LoVo (cell line): ENCODE measurements at regions not wholly inside any gene's neighbourhood (a gene's known extent, or its start where the extent isn't known, plus 50 kb on each side); places are given as distances from the start of the nearest gene placed in this dataset.
"Not testable (repeated sequence)": the region's sequence is repeated elsewhere in the genome, so short reads cannot be mapped to it uniquely, and the experiment has no call there.

Experiments
- DNase-seq: peaks from one replicate; pipeline ENCODE4 v3.0.0-alpha.2; 2016; ENCODE audit warnings: low spot score

DNA sequence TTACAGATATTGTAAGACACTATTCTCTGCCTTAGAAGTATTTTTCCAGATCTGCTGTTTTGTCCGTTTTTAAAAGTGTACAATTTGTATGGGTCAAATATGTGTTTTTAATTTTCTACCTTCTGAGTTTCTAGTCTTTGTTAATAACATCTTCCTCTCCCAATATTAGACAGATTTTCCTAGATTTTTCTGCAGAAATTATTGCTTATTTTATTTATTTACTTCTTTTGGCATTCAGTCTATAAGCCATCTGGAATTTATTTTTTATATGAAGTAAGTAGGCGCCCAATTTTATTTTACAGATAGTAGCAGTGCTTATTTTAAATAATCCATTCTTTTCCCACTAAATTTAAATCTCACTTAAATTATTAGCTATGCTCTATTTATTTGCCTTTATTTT is 103.1 kb upstream of the PLEKHG1 start:
- no peak for DNase-seq

DNA sequence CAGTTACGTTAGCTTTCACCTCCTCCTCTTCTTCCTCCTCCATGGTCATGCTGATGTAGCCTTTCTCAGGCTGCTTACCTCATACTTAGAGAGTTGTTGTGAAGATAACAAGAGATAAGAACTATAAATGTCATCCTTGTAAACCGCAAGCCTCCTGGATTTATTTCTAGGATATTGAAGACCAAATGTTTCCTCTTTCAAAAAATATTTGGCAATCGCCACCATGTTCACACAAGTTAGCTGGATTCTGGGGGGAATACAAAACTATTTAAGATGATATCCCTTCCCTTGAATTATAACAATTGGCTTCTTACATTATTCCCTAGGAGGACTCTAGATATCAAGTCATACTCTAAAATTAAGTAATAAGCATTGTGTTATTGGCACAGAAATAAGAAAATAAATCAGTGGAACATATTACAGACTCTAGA is 99.8 kb upstream of the PLEKHG1 start:
- DNase-seq: peak; percentile 29

DNA sequence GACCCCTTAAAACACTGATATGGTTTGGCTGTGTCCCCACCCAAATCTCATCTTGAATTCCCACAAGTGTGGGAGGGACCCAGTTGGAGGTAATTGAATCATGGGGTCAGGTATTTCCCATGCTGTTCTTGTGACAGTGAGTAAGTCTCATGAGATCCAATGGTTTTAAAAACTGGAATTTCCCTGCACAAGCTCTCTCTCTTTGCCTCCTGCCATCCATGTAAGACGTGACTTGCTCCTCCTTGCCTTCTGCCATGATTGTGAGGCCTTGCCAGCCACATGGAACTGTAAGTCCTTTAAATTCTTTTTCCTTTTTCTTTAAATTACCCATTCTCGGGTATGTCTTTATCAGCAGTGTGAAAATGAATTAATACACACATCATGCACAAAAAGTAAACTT is 99.1 kb upstream of the PLEKHG1 start:
- DNase-seq: not testable (repeated sequence)

DNA sequence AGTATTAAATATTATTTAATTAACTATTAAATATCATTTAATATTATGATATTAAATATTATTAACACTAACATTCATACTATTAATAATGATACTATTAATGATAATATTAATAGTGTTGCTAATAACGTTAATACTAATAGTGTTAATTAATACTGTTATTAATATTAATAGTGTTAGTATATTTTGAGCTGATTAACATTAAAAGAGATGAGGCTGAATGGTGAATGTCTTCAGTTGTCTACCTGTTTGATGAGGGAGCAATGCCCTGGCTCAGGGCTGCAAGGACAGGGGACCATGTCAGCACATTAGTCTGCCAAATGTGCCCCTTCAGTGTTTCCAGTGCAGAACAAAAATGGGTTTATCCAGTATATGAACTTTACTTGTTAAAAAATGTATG is 96.6 kb upstream of the PLEKHG1 start:
- no peak for DNase-seq

DNA sequence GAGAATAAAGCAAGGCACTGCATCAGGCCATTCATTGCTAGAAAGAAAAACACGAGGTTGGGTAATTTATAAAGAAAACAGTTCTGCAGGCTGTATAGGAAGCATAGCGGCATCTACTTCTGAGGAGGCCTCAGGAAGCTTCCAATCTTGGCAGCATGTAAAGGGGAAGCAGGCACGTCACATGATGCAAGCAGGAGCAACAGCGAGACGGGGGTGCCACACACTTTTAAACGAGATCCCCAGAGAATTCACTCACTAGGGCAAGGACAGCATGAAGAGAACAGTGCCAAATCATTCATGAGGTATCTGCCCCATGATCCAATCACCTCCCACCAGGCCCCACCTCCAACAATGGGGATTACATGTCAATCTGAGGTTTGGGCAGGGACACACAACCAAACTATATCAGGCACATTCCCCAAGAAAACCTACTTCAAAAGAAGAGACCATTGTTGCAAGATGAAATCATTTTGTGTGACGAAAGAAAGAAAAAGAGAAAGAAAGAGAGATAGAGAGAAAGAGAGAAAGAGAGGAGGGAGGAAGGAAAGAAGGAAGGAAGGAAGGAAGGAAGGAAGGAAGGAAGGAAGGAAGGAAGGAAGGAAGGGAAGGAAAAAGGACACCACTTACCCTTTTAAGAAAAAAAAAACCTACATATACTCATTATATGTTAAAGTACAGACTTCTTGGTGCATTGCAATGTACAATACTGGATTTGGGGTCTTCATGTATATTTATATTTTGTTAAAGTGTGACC is 95.9 kb upstream of the PLEKHG1 start:
- no peak for DNase-seq

DNA sequence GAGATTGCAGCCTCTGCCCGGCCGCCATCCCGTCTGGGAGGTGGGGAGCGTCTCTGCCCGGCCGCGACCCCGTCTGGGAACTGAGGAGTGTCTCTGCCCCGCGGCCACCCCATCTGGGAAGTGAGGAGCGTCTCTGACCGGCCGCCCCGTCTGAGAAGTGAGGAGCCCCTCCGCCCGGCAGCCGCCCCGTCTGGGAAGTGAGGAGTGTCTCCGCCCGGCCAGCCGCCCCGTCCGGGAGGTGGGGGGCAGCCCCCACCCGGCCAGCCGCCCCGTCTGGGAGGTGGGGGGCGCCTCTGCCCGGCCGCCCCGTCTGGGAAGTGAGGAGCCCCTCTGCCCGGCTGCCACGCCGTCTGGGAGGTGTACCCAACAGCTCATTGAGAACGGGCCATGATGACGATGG is 92.3 kb upstream of the PLEKHG1 start:
- not testable (repeated sequence) for DNase-seq

DNA sequence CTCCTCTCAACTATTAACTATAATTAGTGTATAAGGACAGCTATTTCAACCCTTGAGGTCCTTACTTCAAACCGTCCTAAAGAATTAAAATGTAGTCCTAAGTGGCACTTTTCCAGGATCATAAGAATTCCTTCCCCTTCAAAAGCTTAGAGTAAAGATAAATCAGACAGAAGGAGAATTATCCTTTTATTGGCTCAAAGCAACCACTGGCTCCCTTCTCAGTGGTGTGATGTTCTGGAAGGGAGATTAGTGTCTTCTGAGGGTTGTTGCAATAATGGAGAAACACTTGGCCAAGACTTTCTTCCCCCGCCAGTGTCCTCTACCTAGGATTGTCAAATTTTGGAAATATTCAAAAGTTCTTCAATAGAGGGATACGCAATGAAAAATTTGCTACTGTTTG is 89.1 kb upstream of the PLEKHG1 start:
- no peak for DNase-seq

DNA sequence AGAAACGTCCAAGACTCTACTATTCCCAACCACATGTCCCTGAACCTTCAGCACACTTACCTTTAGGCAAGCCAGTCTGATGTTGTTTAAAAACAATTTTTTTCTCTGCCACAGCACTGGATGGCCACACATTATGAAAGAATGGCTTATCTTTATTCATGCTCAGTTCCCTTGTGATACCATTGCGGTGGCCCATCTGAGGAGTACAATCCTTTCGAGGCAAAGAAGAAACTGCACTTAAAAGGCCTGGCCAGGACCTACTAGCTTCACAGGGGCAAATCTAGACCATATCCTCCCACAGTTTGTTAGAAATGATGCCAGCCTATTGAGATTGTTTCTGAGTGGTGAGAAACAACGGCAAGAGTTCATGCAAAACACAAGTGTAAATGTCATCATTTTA is 88.4 kb upstream of the PLEKHG1 start:
- DNase-seq: no peak

DNA sequence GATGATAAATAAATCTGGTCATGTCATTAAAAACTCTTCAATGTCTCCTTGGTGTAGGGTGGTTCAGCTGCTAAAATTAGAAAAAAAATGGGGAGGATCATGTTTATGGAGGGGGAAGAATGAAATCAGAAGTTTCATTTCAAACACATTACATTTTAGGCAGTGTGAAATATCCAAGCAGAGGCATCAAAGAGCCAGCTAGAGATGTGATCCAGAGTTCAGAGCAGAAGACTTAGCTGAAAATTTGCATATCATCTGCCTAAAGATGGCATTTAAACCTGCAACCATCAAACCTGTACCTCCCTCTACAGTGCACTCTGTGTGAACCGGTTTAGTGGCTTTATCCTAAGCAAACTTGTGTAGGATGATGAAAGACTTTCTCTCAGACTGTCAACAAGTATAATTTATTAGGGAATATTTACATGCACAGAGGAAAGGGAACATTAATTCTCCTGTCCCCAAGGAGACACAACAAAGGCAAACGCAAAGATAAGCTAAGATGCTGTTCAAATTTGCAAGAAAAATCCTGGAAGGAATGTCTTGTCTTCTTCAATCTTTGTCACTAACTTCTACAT is 84.8 kb upstream of the PLEKHG1 start:
- DNase-seq: no peak

DNA sequence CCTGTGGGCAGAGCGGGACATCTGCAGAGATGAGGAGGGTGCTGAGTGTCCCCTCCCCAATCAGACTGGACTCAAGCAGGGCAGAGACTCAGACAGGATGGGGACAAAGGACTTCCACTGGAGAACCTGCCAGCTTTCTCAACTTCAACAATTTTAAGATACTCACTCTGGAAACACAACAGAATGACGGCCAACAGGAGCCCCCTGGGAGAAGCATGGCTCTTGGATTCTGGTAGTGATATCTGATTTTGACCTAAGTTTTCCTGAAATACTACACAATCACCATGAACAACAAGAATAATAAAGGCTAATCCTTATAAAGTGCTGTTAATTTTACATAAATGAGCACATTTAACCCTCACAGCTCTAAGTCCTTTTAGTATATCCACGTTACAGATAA is 83.5 kb upstream of the PLEKHG1 start:
- DNase-seq: no peak

DNA sequence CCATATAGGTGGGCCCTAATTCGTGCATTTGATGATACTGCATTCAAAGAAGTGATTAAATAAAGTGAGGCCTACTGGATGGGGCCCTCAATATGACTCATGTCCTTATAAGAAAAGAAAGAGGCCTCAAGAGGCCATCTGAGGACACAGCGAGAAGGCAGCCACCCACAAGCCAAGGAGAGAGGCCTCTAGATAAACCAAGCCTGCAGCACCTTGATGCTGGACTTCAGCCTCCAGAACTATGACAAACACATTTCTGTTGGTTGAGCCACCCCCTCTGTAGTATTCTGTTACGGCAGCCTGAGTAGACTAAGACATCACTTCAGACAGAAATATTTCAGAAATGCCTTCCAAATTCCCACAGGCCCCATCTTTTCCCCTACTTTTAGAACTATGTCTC is 82.5 kb upstream of the PLEKHG1 start:
- DNase-seq: no peak

DNA sequence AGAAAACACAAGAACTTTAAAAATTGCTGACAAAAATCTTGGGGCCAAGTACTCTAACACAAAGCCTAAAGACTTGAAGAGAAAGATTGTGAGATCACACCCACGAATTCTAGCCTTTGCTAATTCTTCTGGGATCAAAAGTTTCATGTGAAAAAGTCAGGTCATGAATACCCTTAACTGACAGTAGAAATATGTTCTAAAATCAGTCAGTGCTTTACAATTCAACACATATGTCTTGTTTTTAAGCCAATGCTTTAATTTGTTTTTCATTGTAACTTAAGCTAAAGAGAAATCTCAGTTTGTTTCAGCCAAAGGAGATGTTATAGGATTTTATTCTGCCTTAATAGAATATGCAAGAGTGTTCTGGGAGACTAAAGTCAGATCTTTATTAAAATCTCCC is 78.2 kb upstream of the PLEKHG1 start:
- no peak for DNase-seq

DNA sequence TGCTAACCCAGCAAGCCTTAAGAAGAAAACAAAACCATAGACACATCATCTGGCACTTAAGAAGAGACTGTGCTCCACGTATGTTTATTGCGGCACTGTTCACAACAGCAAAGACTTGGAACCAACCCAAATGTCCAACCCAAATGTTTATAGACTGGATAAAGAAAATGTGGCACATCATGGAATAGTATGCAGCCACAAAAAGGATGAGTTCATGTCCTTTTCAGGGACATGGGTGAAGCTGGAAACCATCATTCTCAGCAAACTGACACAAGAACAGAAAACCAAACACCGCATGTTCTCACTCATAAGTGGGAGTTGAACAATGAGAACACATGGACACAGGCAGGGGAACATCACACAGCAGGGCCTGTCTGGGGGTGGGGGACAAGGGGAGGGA is 76.5 kb upstream of the PLEKHG1 start:
- not testable (repeated sequence) for DNase-seq

DNA sequence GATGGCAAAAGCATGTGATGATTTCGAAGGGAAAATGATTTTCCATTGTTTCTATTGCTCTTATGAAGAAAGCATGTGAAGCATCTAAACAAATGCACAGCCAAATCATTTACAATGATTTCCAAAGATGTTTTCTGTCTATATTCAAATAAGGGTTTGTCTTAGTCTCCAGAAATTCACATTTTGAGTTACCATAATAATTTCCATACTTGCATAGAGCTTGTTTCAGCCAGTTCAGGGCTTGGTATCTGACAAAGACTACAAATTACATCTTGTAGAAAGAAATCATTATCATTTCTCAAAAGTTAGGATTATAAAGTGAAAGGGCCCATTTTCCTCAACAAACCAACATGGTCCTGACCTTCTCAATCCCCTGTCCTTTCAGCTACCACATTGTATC is 74.4 kb upstream of the PLEKHG1 start:
- no peak for DNase-seq

DNA sequence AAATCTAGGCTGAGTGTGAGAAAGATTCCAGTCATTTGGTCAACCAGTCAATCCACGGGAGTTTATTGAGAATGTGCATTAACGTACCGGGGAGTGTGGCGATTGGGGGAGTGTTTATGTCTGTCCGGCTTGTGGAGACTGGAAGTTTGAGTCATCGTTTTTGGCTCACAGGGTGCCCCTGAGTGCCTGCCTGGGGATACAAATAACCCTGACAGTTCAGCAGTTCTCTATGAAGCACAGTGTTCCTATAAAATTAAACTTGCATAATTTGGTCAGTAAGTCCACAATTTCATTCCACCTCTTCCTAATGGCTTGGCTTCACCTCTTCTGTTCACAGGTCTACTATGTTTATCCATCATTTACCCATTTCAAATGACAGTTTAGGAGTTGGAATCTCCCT is 72.6 kb upstream of the PLEKHG1 start:
- no peak for DNase-seq

DNA sequence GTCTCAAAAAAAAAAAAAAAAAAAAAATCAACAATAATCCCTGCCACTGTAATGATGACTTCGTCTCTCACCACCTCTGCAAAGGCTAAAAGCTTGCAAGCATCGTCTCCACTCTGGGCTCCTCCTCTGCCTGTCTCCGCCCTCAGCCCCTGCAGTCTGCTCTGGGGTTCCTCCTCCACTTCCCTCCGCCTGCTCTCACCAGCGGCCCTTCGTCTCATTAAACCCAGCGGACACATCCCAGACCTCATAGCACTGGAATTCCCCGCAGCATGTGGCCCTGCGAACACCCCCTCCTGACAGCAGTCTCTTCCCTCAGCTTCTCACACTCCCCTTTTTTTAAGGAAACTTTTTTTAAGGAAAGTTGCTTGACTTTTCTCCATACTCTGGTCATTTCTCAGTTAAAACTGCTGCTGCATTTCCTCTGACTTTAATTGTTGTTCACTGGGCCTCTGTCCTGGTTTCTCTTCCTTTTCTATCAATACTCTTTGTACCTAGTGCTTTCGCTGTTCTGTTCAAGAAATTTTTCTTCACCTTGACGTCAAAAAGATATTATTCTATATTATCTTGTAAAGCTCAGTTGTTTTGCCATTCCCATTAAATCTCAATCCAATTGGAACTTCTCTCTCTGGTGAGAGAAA is 70.9 kb upstream of the PLEKHG1 start:
- DNase-seq: no peak

DNA sequence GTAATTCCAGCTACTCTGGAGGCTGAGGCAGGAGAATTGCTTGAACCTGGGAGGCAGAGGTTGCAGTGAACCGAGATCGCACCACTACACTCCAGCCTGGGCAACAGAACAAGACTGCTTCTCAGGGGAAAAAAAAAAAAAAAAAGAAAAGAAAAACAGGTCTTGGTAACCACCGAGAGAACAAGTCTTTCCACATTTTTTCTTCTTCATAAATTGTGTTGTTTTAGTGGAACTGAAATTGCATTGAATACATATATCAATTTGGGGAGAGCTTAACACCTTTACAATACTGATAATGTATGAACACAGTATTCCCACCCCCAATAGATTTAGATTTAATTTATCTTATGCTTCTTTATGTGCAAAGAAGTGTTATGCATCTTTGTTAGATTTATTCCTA is 70.0 kb upstream of the PLEKHG1 start:
- DNase-seq: no peak

DNA sequence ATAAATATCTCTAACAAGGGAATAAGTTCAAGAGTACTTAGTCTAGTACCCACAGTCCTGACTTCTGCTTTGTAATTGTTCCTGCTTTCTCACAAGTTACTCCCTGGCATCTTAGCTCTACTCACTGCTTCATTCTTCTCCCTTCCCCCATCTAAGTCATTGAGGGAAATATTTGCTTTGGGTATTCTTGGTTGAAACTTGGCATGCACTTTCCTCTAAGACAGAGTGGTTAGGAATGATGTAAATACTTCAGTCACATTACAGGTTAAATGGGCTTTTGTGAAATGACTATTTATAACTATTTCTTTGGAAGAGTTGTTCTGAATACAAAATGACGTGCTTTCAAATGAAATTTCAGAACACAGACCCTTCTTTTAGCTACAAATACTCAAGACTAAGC is 67.7 kb upstream of the PLEKHG1 start:
- DNase-seq: no peak

DNA sequence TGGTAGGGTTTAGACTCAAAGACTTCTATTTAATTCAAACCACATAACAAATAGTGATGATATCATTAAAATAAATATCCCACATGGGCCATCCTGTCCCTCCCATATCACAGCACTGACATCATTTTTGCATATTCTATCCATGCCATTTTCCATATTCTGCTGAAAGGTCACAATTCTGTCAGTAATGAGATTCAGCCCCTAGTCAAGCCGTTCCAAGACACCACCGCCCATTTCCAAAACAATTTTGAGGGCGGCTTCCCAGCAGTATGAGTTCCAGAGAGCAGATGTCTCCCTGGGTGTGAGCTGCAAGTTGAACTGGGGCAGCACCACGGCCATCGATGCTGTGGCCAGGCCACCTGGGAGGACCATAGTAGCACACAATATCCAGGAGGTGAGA is 65.1 kb upstream of the PLEKHG1 start:
- DNase-seq: no peak

DNA sequence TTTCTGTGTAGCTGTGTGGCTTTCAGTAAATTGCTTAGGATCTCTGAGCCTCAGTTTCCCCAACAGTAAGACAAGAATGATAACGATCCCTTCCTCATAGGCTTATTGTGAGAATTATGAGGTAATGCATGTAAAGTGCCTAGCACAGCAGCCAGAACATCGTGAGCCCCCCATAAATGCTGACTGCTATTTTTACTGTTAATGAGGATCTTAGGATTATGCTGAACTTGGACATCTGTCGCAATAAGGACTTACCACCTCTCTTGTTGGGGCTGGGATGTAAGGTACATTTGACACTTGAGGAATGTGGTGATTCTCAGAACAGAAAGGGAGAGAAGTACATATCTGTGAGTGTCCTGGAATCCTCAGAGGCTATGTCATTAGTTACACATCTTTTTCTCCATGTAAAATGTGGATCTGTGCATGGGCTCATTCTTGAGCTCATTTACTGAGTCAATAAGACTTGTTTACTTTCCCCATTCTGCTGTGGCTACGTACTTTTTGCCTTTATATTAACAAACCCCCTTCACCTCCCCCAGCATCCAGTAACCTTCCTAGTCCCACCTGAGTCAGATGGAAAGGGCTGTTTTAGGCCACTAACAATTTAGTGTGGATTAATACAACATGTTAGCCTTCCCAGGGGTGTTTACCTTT is 64.4 kb upstream of the PLEKHG1 start:
- DNase-seq: no peak

DNA sequence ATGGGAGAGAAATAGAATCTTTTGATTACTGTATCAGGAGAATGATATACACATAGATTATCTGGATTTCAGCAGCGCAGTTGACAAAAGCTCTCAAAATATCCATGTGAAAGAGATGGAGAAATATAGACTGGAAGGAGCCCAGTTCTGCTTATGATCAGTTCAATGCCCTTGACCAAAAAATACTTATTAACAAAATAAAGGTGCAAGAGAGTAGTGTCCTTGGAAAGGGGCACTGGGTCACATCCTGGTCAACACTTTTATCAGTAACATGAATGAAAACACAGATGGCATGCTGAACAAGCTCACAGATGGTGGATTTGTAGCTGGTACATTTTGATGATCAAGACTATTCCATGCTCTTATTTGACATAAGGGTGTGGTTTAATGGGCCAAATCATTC is 63.9 kb upstream of the PLEKHG1 start:
- DNase-seq: no peak

DNA sequence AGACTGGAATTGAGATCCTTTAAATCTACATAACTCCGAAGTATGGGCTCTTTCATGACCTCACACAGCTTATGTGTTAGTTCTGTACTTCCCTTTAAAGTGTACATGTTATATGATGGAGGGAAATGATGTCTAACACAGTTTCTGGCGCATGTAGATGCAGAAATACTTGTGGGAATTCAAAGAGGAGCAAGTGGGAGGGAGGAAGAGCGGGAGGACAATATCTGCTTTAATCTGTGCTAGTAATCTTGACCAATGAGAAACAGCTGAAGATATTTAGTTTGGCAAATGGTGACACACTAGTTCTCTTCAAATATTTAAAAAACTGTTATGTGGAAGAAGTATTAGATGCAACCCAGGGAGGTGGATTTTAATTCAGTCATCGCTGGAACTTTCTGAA is 62.9 kb upstream of the PLEKHG1 start:
- no peak for DNase-seq

DNA sequence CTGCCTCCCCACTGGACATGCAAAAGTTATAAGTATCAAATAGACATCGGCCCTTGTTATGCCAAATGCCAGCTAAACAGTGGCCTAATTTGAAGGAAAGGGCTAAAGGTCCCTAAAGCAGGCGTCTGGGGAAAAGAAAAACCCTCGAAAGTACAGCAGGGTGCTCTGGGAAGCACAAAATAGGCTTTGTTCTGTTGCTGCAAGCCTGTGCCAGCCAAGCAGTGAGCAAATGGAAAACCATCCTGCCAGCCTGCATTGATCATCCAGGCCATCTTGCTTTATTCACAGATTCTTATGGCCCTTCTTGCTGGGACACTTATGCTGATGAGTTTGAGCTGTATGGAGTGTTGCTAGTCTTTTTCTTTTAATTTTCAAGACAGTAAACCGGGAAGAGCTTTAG is 62.2 kb upstream of the PLEKHG1 start:
- no peak for DNase-seq
